GM23338 (cell line): ENCODE measurements at regions not wholly inside any gene's neighbourhood (a gene's known extent, or its start where the extent isn't known, plus 50 kb on each side); places are given as distances from the start of the nearest gene placed in this dataset.

Experiments
- ATAC-seq: fragments of 200-7000 bp; cut with Tn5 transposase; 3 replicates; pipeline ENCODE4 v1.9.1; 2020
- DNase-seq: peaks from one replicate; pipeline ENCODE4 v3.0.0-alpha.2; 2015; ENCODE audit warnings: low spot score
- H2AFZ ChIP-seq: fragments of 200-600 bp; sonication (generic); 2 replicates; pipeline ENCODE4 v1.8.0; 2016; ENCODE audit warnings: antibody characterized with exemption, mild to moderate bottlenecking, moderate library complexity
- H3F3A ChIP-seq: fragments of 200-600 bp; sonication (generic); replicated peaks from 2 replicates; pipeline ENCODE4 v1.8.0; 2017; ENCODE audit warnings: antibody characterized with exemption, mixed run types, low read depth
- H3K27ac ChIP-seq: fragments of 200-600 bp; sonication (generic); 2 replicates; pipeline ENCODE4 v1.6.1; 2016; ENCODE audit warnings: low read depth
- H3K27me3 ChIP-seq: fragments of 200-600 bp; sonication (generic); 2 replicates; pipeline ENCODE4 v1.8.0; 2016; ENCODE audit warnings: mild to moderate bottlenecking, mixed run types, moderate library complexity; ENCODE audit not compliant: insufficient read depth
- H3K36me3 ChIP-seq: fragments of 200-600 bp; sonication (generic); 2 replicates; pipeline ENCODE4 v1.8.0; 2016; ENCODE audit warnings: mild to moderate bottlenecking; ENCODE audit not compliant: insufficient read depth
- H3K4me1 ChIP-seq: fragments of 200-600 bp; sonication (generic); 2 replicates; pipeline ENCODE4 v1.8.0; 2016; ENCODE audit warnings: mild to moderate bottlenecking, moderate library complexity; ENCODE audit not compliant: insufficient read depth
- H3K4me2 ChIP-seq: fragments of 200-600 bp; sonication (generic); 2 replicates; pipeline ENCODE4 v1.7.1; 2017; ENCODE audit warnings: mixed run types
- H3K4me3 ChIP-seq: fragments of 200-600 bp; sonication (generic); 2 replicates; pipeline ENCODE4 v1.6.1; 2016; ENCODE audit warnings: mixed run types
- H3K79me2 ChIP-seq: fragments of 200-600 bp; sonication (generic); replicated peaks from 2 replicates; pipeline ENCODE4 v1.8.0; 2017; ENCODE audit warnings: mild to moderate bottlenecking; ENCODE audit not compliant: insufficient read depth
- H3K9me2 ChIP-seq: fragments of 200-600 bp; sonication (generic); 2 replicates; pipeline ENCODE4 v1.8.0; 2017; ENCODE audit not compliant: insufficient read depth
- H4K20me1 ChIP-seq: fragments of 200-600 bp; sonication (generic); replicated peaks from 2 replicates; pipeline ENCODE4 v1.8.0; 2017; ENCODE audit warnings: mild to moderate bottlenecking; ENCODE audit not compliant: insufficient read depth
- H3K27ac Mint-ChIP-seq: 2 replicates; pipeline ENCODE4 v1.8.0; 2020; ENCODE audit warnings: inconsistent platforms, mild to moderate bottlenecking, moderate library complexity, mixed read lengths
- H3K27me3 Mint-ChIP-seq: 3 replicates; pipeline ENCODE4 v1.8.0; 2022; ENCODE audit warnings: low read depth, mild to moderate bottlenecking, moderate library complexity, mixed read lengths, inconsistent platforms; ENCODE audit not compliant: insufficient read depth, poor library complexity
- H3K36me3 Mint-ChIP-seq: 3 replicates; pipeline ENCODE4 v1.8.0; 2021; ENCODE audit warnings: low read depth, mild to moderate bottlenecking, inconsistent platforms, moderate library complexity, mixed read lengths
- H3K4me1 Mint-ChIP-seq: 3 replicates; pipeline ENCODE4 v1.8.0; 2020; ENCODE audit warnings: mild to moderate bottlenecking, inconsistent platforms, mixed read lengths
- H3K4me3 Mint-ChIP-seq: 3 replicates; pipeline ENCODE4 v1.8.0; 2021; ENCODE audit warnings: moderate library complexity, mild to moderate bottlenecking, inconsistent platforms, mixed read lengths
- H3K9me3 Mint-ChIP-seq: 3 replicates; pipeline ENCODE4 v1.8.0; 2020; ENCODE audit warnings: moderate library complexity, mild to moderate bottlenecking, inconsistent platforms, mixed read lengths
- ETS1 ChIP-seq: IDR thresholded peaks from 2 replicates; pipeline ENCODE4 v1.6.1; 2016; ENCODE audit warnings: antibody characterized with exemption
- EZH2 ChIP-seq: fragments of 200-600 bp; sonication (generic); IDR thresholded peaks from one replicate; pipeline ENCODE4 v1.8.0; 2017; ENCODE audit warnings: antibody characterized with exemption, mild to moderate bottlenecking, low read depth; ENCODE audit not compliant: unreplicated experiment
- EZH2phosphoT487 ChIP-seq: fragments of 200-600 bp; sonication (generic); IDR thresholded peaks from one replicate; pipeline ENCODE4 v1.8.1; 2018; ENCODE audit warnings: antibody characterized with exemption; ENCODE audit not compliant: unreplicated experiment
- JUNB ChIP-seq: IDR thresholded peaks from one replicate; pipeline ENCODE4 v1.6.1; 2016; ENCODE audit warnings: antibody characterized with exemption; ENCODE audit not compliant: unreplicated experiment
- STAT1 ChIP-seq: IDR thresholded peaks from one replicate; pipeline ENCODE4 v1.6.1; 2016; ENCODE audit warnings: antibody characterized with exemption; ENCODE audit not compliant: unreplicated experiment
- ZNF114 ChIP-seq: fragments of 250-450 bp; sonication (Bioruptor Pico); IDR thresholded peaks from 2 replicates; pipeline ENCODE4 v1.5.0; 2020; ENCODE audit warnings: mild to moderate bottlenecking, moderate library complexity
- ZNF331 ChIP-seq: fragments of 250-450 bp; sonication (Bioruptor Pico); IDR thresholded peaks from 2 replicates; pipeline ENCODE4 v1.5.0; 2020; ENCODE audit warnings: low read depth, mild to moderate bottlenecking, moderate library complexity
- ZNF462 ChIP-seq: fragments of 250-450 bp; sonication (Bioruptor Pico); IDR thresholded peaks from 2 replicates; pipeline ENCODE4 v1.5.0; 2020; ENCODE audit warnings: mild to moderate bottlenecking, moderate library complexity

- TF ChIP-seq ETS1 (no peak), ZNF331 (no peak), ZNF462 (CRISPR knock-in tag) (no peak), EZH2phosphoT487 (no peak), STAT1 (no peak), ZNF114 (no peak)
Observed at GRCh38 chrY:13554949-13555348, 75.1 kb upstream of the UTY start (continued).

DNA sequence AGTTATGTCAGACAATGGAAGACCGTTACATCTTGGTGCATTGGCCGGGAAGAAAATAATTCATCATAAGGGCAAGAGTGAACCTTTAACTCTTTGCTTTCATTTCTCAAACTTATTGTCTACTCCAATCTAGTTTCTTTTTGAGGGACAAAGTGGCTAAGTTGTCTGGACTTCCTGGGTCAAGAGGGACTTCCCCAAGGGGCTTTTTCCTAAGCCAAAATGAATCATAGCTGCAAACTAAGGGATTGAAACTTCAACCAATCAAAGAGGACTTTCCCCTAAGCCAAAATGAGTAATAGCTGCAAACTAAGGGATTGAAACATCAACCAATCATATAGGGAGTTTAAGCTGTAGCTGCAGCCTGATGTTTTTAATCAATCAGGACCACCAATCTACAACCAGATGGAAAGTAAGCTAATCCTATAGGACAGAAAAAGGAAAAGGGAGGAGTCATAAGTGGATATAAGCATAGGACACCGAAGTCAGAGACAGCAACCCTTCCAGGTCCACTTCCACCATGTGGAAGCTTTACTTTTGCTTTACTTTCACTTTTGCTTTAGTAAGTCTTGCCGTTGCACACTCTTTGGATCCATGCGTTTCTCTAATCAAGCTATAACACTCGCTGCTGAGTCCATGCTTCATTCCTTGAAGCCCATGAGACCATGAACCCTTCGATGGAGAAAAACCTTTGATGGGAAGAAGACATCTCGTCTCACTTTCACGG is 72.7 kb upstream of the UTY start:
- Histone ChIP-seq H3K9me2 (no peaks in the 10 kb centered on the region), H3K27ac (no peak overlapping the region), H3K4me2 (no peak overlapping the region), H3K4me1 (no peaks in the 10 kb centered on the region), H3F3A (no peaks in the 10 kb centered on the region), H3K27me3 (no peaks in the 10 kb centered on the region), H3K36me3 (no peaks in the 10 kb centered on the region), H3K79me2 (no peaks in the 10 kb centered on the region), H3K4me3 (no peak overlapping the region), H2AFZ (no peak overlapping the region), H4K20me1 (no peaks in the 10 kb centered on the region)
- DNase-seq (no peak), ATAC-seq (no peak)
- Mint-ChIP-seq H3K4me3 (no peak overlapping the region), H3K27me3 (no peaks in the 10 kb centered on the region), H3K9me3 (peaks cover 11% of the 10 kb centered on the region), H3K4me1 (peaks cover 5% of the 10 kb centered on the region; the same call in 2 of the 3 replicates), H3K27ac (no peak overlapping the region), H3K36me3 (no peaks in the 10 kb centered on the region; the same call in 2 of the 3 replicates)
- TF ChIP-seq ZNF114 (no peak), STAT1 (no peak), ZNF462 (CRISPR knock-in tag) (no peak), ZNF331 (no peak), EZH2 (no peak), JUNB (no peak)
